GM21367 (cell line): ENCODE measurements at regions not wholly inside any gene's neighbourhood (a gene's known extent, or its start where the extent isn't known, plus 50 kb on each side); places are given as distances from the start of the nearest gene placed in this dataset.

Experiments used
- ATAC-seq: cut with Tn5 transposase; IDR thresholded peaks from one replicate; pipeline ENCODE4 v1.9.1; 2021; ENCODE audit not compliant: unreplicated experiment

- ATAC-seq, result no peak
Measured at GRCh38 chr13:47457626-47458025, 543.4 kb downstream of the SUCLA2 start.

GRCh38 chr13:47455626-47456025 is 545.4 kb downstream of the SUCLA2 start:
- no peak for ATAC-seq

- ATAC-seq, result no peak
Measured at GRCh38 chr13:47454986-47455385, 546.1 kb downstream of the SUCLA2 start.

DNA sequence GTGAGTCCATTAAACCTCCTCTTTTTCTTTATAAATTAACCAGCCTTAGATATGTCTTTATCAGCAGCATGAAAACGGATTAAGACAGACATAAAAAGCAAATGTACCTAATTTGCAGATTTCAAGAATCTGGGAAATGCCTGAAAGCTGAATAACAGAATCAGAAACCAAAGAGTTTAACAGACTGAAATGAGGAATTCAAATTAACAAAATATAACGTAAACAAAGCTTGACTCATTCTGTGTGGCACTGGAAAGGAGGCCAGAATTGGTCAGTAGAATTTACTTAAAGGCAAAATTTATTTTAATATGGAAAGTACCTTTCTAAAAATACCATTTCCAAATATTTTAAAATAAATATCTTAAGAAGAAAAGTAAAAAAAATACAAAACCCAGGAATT is 540.6 kb upstream of the HTR2A start:
- ATAC-seq, result no peak

GRCh38 chr13:47433461-47434005 is 536.7 kb upstream of the HTR2A start:
- no peak for ATAC-seq

DNA sequence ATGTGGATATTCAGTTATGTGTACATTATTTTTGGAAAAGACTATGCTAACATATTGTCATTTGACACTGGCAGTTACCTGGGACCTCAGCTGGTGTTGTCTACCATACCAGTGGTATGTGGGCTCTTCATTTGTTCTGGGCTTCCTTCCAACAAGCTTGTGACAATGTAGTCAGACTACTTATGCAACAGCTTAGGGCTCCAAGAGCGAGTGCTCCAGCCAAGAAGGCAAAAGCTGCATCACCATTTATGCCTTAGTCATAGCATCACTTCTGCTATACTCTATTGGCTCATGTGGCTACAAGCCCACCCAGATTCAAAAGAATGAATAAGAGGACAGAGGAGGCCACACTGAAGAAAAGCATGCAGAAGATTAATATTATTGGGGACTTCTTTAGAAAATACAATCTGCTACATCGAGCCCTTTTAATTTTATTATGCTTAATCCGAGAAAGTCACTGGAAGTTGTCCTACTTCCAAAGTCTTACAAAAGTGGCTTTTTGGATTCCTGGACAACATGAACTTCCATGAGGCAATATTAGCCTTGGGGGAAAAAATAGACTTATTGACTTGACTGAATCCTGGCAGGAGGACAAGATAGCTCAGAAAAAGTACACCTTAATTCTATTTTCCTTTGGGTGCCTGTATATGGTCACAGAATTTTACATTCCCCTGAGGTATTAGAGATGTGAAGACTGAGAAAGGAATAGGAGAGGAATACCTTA is 529.4 kb upstream of the HTR2A start:
- ATAC-seq, result no peak

DNA sequence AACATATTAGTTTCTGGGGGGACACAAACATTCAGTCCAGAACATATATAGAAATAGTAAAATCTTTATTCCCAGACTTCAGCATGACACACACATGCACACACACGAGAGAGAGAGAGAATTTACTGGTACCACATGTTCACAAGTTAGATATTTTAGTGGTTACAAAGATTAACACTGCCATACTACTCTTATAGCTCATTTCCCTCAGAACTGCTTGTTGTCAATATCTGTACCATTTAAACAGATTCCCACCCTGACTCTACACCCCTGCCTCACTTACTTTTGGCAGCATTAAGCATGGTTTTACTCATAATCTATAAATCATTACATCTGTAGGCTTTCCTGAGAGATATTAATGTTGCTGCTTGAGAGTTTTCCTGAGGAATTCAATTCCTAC is 524.7 kb upstream of the HTR2A start:
- no peak for ATAC-seq

GRCh38 chr13:47420568-47420967 is 523.7 kb upstream of the HTR2A start:
- ATAC-seq, result no peak

DNA sequence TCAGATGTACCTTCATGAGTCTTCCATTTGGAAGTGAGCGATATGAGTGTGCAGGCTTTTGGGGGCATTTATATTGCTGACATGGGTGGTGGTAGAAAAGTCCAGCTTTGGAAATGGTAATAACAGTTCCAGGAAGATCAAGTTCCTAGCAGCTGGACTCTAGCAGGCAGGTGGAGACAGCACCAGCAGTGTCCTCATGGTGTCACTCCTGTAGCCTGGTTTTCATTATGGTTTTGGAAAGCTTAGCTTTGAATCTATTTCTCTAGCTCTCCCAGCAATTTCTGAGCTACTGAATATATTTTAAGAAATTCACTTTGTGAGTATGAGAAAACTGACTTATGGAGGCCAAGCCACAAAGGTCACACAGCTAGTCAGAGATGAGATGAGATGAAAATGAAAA is 523.2 kb upstream of the HTR2A start:
- ATAC-seq, result no peak

DNA sequence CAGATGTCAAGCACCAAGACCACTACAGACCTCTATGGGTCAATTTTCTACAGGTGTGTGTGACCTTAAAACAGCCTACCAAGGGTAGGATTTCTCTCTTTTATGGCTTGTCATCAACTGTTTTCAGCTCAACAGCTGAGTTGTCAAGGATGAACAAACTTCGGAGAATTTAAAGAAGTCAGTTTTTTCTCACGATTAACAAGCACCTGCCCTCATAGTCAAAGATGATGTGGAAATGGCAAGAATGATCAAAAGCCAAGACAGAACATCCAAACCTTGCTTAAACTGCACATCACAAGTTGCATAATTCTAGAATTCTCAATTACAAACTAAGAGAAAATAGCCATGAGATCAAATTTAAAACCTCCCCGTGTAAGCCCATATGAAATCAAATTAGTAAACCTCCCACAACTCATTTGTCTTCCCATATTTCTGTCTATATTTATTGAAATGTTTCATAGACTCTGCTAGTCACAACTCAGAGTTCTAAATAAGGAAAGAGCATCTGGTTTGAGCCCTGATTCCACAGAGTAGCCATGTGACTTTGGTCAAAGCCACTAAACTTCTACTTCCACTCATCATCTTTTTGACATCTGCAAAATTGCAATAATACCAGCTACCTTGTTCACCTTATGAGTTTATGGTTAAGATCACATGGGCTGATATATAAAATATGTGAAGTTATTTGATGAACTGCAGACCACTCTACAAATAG is 521.5 kb upstream of the HTR2A start:
- ATAC-seq, result no peak

DNA sequence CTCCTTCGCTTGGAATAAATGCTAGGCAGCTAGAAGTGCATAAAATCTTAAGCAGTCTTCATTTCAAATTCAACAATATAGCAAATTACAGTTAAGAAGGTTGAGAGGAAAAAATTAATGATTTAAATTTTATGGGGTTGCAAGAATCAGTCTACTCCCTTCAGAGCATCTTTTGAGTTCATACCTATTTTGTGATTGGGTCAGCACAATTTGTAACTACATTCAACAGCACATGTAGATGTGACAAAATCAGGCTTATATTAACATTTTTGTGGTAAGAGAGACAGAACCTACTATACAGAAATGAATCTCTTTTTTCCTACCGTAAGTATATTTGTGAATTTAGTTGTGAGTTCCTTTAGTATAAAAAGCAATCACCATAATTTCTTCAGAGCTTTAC is 520.6 kb upstream of the HTR2A start:
- no peak for ATAC-seq

GRCh38 chr13:47415048-47415447 is 518.2 kb upstream of the HTR2A start:
- ATAC-seq, result no peak

DNA sequence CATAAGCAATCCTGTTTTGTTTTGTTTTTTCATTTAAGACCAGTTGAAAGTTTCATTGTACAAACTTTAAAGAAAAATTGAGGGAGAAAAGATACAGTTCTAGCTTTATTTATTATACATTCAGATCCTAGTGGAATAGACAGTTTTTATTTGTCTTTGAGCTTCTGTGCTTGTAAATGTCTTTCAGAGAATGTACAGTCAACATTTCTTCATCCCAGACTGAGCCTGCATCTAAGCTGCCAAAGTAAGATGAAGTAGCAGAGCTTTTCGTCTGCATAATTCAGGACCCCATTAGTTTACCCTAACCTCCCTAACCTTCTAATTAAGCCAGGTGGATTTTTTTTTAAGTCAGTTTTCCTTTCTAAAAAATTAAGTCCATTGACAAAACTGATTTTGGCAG is 516.7 kb upstream of the HTR2A start:
- ATAC-seq, result no peak

DNA sequence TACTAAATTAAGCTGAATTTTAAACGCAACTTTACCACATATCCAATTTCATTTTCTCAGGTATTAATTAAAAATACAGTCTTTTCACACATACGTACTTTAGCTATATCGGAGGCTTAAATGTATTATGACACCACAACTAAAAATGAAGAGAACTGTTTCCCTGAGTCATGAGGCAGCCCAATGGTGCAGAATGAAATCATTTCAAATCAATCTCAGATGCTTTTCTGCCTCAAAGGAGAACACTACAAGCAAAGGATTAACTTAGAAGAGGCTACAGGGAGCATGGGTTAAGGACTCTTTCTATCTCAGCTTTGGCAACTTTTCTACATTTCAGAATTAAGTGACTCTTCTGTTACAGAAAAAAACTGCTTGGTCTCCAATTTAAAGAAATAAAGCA is 516.3 kb upstream of the HTR2A start:
- ATAC-seq, result no peak

DNA sequence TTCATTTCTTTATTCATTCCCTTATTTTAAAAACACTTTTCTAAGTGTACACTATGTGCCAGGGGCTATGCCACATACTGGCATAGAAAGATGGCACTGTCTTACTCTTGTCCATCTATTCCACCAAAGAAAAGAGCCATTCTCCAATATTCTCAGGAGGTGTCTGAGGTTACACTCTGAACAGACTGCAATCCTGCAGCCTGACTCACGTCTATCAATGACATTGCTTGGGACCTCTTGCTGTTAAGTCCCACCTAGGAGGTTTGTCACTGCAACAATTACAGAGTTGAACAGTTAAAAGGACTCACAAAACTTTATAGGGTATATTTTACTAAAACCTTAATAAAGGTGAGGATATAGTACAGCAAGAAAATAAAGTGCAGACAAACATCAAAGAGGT is 512.9 kb upstream of the HTR2A start:
- ATAC-seq, result no peak

GRCh38 chr13:47408546-47409319 is 511.9 kb upstream of the HTR2A start:
- ATAC-seq, result no peak

GRCh38 chr13:47407808-47408207 is 511.0 kb upstream of the HTR2A start:
- ATAC-seq, result no peak

DNA sequence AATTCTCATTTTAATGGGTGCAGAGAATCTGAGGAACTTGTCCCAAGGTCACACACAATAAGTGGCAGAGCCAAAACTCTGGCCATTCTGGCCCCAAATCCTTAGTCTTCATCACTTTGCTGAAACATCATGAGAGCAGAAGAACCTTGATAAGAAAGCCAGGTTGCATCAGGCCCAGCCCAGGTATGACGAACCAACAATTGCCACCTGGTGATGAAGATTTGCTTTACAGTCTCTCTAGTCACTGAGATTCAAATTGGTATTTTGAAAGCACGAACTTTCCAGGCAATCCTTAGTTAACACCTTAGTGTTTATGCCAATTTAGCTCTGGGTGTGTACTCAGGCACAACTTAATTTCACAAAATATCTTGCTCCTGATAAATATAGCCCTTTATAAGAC is 502.7 kb upstream of the HTR2A start:
- no peak for ATAC-seq

GRCh38 chr13:47397739-47398138 is 500.9 kb upstream of the HTR2A start:
- no peak for ATAC-seq

- ATAC-seq, result no peak
Measured at GRCh38 chr13:47396915-47397314, 500.1 kb upstream of the HTR2A start.

- no peak for ATAC-seq
Measured at GRCh38 chr13:47374741-47375140, 477.9 kb upstream of the HTR2A start.

DNA sequence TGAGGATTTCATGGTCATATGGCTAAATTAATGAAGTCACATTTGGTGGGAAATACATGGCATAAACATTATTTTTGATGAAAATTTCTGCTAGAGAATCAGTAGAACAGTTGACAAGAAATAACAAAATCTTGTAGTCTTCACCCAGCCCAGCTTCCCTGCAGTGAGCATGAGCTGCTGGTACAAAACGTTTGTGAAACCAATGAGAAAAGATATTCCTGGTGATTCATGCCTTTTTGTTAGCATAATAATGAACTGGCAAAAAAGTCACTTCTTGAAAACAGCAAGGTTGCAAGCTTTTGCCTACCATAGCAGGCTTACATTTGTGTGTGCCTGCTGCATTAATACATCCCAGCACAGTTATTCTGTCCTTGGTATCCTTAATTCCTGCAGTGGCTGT is 475.9 kb upstream of the HTR2A start:
- no peak for ATAC-seq
